ENCODE measurements at regions not wholly inside any gene's neighbourhood (a gene's known extent, or its start where the extent isn't known, plus 50 kb on each side); places are given as distances from the start of the nearest gene placed in this dataset.

DNA sequence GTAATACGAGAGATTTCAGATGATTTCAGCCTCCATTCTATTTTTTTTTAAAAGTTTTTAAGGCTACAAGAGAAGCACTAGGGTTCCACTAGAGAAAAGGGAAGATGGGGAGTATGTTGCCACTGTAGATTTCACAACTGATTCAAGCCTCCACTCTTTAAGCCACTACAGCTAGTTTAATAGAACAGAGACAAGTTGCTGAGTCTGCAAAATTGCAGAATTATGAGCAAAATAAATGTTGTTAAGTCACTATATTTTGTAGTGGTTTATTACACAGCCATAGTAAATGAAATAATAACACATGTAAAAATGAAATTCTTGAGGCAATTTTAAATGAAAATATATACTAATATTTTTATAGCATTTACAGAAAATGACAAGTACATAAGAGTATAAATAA is 96.0 kb upstream of the POT1 start:
- TF ChIP-seq, protein P1, sequence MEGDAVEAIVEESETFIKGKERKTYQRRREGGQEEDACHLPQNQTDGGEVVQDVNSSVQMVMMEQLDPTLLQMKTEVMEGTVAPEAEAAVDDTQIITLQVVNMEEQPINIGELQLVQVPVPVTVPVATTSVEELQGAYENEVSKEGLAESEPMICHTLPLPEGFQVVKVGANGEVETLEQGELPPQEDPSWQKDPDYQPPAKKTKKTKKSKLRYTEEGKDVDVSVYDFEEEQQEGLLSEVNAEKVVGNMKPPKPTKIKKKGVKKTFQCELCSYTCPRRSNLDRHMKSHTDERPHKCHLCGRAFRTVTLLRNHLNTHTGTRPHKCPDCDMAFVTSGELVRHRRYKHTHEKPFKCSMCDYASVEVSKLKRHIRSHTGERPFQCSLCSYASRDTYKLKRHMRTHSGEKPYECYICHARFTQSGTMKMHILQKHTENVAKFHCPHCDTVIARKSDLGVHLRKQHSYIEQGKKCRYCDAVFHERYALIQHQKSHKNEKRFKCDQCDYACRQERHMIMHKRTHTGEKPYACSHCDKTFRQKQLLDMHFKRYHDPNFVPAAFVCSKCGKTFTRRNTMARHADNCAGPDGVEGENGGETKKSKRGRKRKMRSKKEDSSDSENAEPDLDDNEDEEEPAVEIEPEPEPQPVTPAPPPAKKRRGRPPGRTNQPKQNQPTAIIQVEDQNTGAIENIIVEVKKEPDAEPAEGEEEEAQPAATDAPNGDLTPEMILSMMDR (conservative IDR thresholded peaks at IDR 0.05; ENCODE audit: low read depth, low read length): no peak
- H3K4me3 ChIP-seq (ENCODE audit: low read depth, low read length): no peak overlapping the region
- DNase-seq (ENCODE audit: low read depth): no peak

- TF ChIP-seq, protein P1 (conservative IDR thresholded peaks at IDR 0.05; ENCODE audit: low read depth, low read length): no peak
- DNase-seq (ENCODE audit: low read depth): no peak
Measured at GRCh38 chr7:125020801-125021200, 91.2 kb upstream of the POT1 start.

DNA sequence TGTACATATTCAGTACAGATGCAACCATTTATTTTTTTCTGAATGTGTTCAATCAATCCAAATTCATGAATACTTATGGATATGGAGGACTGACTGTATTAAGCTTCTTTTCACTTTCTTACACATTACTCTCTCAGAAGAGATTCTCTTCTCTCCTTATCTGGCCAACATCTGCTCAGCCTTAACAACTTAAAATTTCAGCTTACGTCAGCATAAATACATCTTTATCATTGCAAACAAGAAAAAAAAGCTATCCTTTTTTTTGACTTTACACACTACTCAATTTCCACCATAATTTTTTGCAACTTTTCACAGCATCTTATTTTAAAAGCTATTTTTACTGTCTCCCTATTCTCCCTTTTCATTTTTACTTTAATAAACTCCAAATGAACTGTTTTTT is 80.9 kb upstream of the POT1 start:
- DNase-seq (ENCODE audit: low read depth): no peak
- H3K4me3 ChIP-seq (ENCODE audit: low read depth, low read length): no peak overlapping the region
- TF ChIP-seq, protein P1 (conservative IDR thresholded peaks at IDR 0.05; ENCODE audit: low read depth, low read length): no peak

More at GRCh38 chr7:125020801-125021200, 91.2 kb upstream of the POT1 start:
- H3K4me3 ChIP-seq (ENCODE audit: low read depth, low read length): no peak overlapping the region

GRCh38 chr7:124996778-124997177 is 67.2 kb upstream of the POT1 start:
- no peak overlapping the region for H3K4me3 ChIP-seq (ENCODE audit: low read depth, low read length)
- TF ChIP-seq, protein P1 (conservative IDR thresholded peaks at IDR 0.05; ENCODE audit: low read depth, low read length): peak; percentile 48
- peak; percentile 51 for DNase-seq (ENCODE audit: low read depth)

DNA sequence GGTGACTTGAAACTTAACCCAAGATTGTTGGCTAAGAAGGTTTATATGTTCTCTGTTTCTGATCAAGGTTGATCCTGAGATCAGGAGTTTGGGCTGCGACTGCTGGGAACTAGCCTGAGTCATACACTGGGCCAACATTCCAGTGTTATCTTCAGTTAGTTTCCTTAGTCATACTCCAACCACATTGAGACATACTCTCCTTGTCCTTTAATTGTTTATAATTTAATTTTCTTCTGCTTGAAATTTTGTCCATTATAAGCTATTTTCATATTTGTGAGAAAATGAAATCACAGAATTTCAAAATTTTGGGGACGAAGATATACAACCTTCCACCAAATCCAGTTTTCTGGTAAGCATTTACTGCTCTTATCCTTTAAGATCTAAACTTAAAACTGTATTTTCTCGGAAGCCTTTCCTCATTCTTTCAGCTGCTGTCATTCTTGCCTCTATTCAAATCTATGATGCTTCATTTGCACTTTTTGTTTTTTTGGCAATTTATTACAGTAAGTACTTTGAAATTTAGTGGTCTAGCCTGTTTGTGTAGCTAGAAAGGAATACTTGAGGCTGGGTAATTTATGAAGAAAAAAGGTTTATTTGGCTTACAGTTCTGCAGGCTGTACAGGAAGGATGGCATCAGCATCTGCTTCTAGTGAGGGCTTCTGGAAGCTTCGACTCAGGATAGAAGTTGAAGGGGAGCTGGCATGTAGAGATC is 63.4 kb upstream of the POT1 start:
- DNase-seq (ENCODE audit: low read depth): peak; percentile 95
- TF ChIP-seq, protein P1 (conservative IDR thresholded peaks at IDR 0.05; ENCODE audit: low read depth, low read length): no peak
- H3K4me3 ChIP-seq (ENCODE audit: low read depth, low read length): peak overlapping the region; percentile 48

- DNase-seq (ENCODE audit: low read depth): peak; percentile 41
- TF ChIP-seq, protein P1 (conservative IDR thresholded peaks at IDR 0.05; ENCODE audit: low read depth, low read length): no peak
- no peak overlapping the region for H3K4me3 ChIP-seq (ENCODE audit: low read depth, low read length)
Measured at GRCh38 chr7:124989911-124990310, 60.3 kb upstream of the POT1 start.

Data from choroid plexus epithelial cell (primary cell).